Liver (tissue), 8 donors: ENCODE measurements at regions not wholly inside any gene's neighbourhood (a gene's known extent, or its start where the extent isn't known, plus 50 kb on each side); places are given as distances from the start of the nearest gene placed in this dataset.

Source experiments
- DNase-seq: peaks from one replicate; pipeline ENCODE4 v3.0.0-alpha.2; 2017; ENCODE audit warnings: low spot score
- H3K27ac ChIP-seq, 2 donors: one replicate each; pipeline ENCODE4 v1.7.0; 2013; ENCODE audit warnings: inconsistent platforms in 2 of 2, low read length in 2 of 2, control low read depth in 1 of 2, low read depth in 1 of 2, mild to moderate bottlenecking in 1 of 2
- H3K27me3 ChIP-seq, 4 donors: one replicate each; pipeline versions ENCODE4 v1.6.1 to v1.7.0; 2013; ENCODE audit warnings: low read length in 3 of 4, inconsistent platforms in 1 of 4, mild to moderate bottlenecking in 1 of 4, moderate library complexity in 1 of 4; ENCODE audit not compliant: control insufficient read depth in 4 of 4, insufficient read depth in 4 of 4
- H3K36me3 ChIP-seq, 4 donors: one replicate each; pipeline versions ENCODE4 v1.6.1 to v1.7.0; 2013; ENCODE audit warnings: low read length in 3 of 4, mild to moderate bottlenecking in 3 of 4, low read depth in 1 of 4, moderate library complexity in 1 of 4; ENCODE audit not compliant: control insufficient read depth in 4 of 4, insufficient read depth in 3 of 4
- H3K4me1 ChIP-seq, 4 donors: one replicate each; pipeline versions ENCODE4 v1.6.1 to v1.7.0; 2013; ENCODE audit warnings: low read length in 3 of 4, mild to moderate bottlenecking in 3 of 4, moderate library complexity in 1 of 4; ENCODE audit not compliant: control insufficient read depth in 4 of 4, insufficient read depth in 4 of 4
- H3K4me3 ChIP-seq, 3 donors: one replicate each; pipeline versions ENCODE4 v1.6.1 to v1.7.0; 2013; ENCODE audit warnings: low read length in 3 of 3, control low read depth in 1 of 3, low read depth in 1 of 3, mild to moderate bottlenecking in 1 of 3
- H3K9ac ChIP-seq, 2 donors: one replicate each; pipeline ENCODE4 v1.7.0; 2013; ENCODE audit warnings: low read length in 2 of 2, mild to moderate bottlenecking in 2 of 2, moderate library complexity in 2 of 2, control low read depth in 1 of 2, low read depth in 1 of 2
- H3K9me3 ChIP-seq, 4 donors: one replicate each; pipeline versions ENCODE4 v1.6.1 to v1.7.0; 2013; ENCODE audit warnings: low read length in 3 of 4; ENCODE audit not compliant: control insufficient read depth in 4 of 4
- ATF3 ChIP-seq: IDR thresholded peaks from 2 replicates; pipeline ENCODE4 v1.6.1; 2016; ENCODE audit warnings: antibody characterized with exemption
- CTCF ChIP-seq: fragments of 150-350 bp; IDR thresholded peaks from 2 replicates; pipeline ENCODE4 v1.5.1; 2017; ENCODE audit warnings: improper control_type of control experiment, low read depth, low read length; ENCODE audit not compliant: missing input control
- EGR1 ChIP-seq, 2 donors: IDR thresholded peaks; 2 replicates each; pipeline ENCODE4 v1.6.1; 2016 to 2018; ENCODE audit warnings: antibody characterized with exemption in 2 of 2, low read depth in 2 of 2
- FOXA1 ChIP-seq: IDR thresholded peaks from 2 replicates; pipeline ENCODE4 v1.6.1; 2016; ENCODE audit warnings: antibody characterized with exemption
- FOXA2 ChIP-seq: IDR thresholded peaks from 2 replicates; pipeline ENCODE4 v1.6.1; 2016; ENCODE audit warnings: antibody characterized with exemption
- GABPA ChIP-seq, 2 donors: IDR thresholded peaks in 1 of 2; conservative IDR thresholded peaks in 1 of 2; 2 replicates each; pipeline ENCODE4 v1.6.1; 2016; ENCODE audit warnings: antibody characterized with exemption in 2 of 2, mild to moderate bottlenecking in 1 of 2, moderate library complexity in 1 of 2
- HNF4A ChIP-seq, 2 donors: conservative IDR thresholded peaks; 2 replicates each; pipeline ENCODE4 v1.6.1; 2016; ENCODE audit warnings: antibody characterized with exemption in 2 of 2, mild to moderate bottlenecking in 2 of 2
- JUND ChIP-seq, 2 donors: IDR thresholded peaks; 2 replicates each; pipeline ENCODE4 v1.6.1; 2016; ENCODE audit warnings: antibody characterized with exemption in 2 of 2
- MAX ChIP-seq: IDR thresholded peaks from 2 replicates; pipeline ENCODE4 v1.6.1; 2016; ENCODE audit warnings: antibody characterized with exemption
- NR2F2 ChIP-seq: IDR thresholded peaks from 2 replicates; pipeline ENCODE4 v1.6.1; 2016; ENCODE audit warnings: antibody characterized with exemption
- RAD21 ChIP-seq, 2 donors: IDR thresholded peaks; 2 replicates each; pipeline ENCODE4 v1.6.1; 2016; ENCODE audit warnings: antibody characterized with exemption in 2 of 2, mild to moderate bottlenecking in 2 of 2
- REST ChIP-seq: IDR thresholded peaks from 2 replicates; pipeline ENCODE4 v1.6.1; 2016; ENCODE audit warnings: antibody characterized with exemption, mild to moderate bottlenecking
- RXRA ChIP-seq, 2 donors: IDR thresholded peaks; 2 replicates each; pipeline ENCODE4 v1.6.1; 2017 to 2018; ENCODE audit warnings: antibody characterized with exemption in 2 of 2, mild to moderate bottlenecking in 1 of 2
- SP1 ChIP-seq: IDR thresholded peaks from 2 replicates; pipeline ENCODE4 v1.6.1; 2018; ENCODE audit warnings: antibody characterized with exemption, mild to moderate bottlenecking
- TAF1 ChIP-seq: conservative IDR thresholded peaks from 2 replicates; pipeline ENCODE4 v1.6.1; 2016; ENCODE audit warnings: antibody characterized with exemption, mild to moderate bottlenecking
- YY1 ChIP-seq: IDR thresholded peaks from 2 replicates; pipeline ENCODE4 v1.6.1; 2016; ENCODE audit warnings: antibody characterized with exemption, mild to moderate bottlenecking
- WGBS: extraction: QIAGEN DNeasy Blood & Tissue Kit; methylation state at CpG from one replicate; pipeline ENCODE4 v1.1.7; 2013; 5-methylcytosine and 5-hydroxymethylcytosine counted together
- donor health status: healthy.
- donor health status: healthy.
- donor health status: healthy.
- donor health status: healthy.
- donor health status: healthy.

- H3K9me3 ChIP-seq, result no peaks in the 10 kb centered on the region
- no peaks in the 10 kb centered on the region for H3K4me1 ChIP-seq
- no peaks in the 10 kb centered on the region for H3K27me3 ChIP-seq
- H3K36me3 ChIP-seq, result no peaks in the 10 kb centered on the region
- no peak overlapping the region for H3K27ac ChIP-seq
- H3K4me3 ChIP-seq, result no peak overlapping the region
- no peak overlapping the region for H3K9ac ChIP-seq
- no peak for DNase-seq
- 52% methylated on average over 18 of the region's 18 CpGs for WGBS
- TF ChIP-seq RAD21 (IDR thresholded peaks at IDR 0.05) (no peak), YY1 (no peak), FOXA2 (no peak), SP1 (no peak), TAF1 (no peak), JUND (IDR thresholded peaks at IDR 0.05) (no peak), EGR1 (IDR thresholded peaks at IDR 0.05; ENCODE audit: low read depth in 2 of 2) (no peak), RXRA (IDR thresholded peaks at IDR 0.05) (no peak), NR2F2 (no peak)
Measured at GRCh38 chr13:104011505-104012241, 945.5 kb upstream of the SLC10A2 start.

- 64% methylated on average over 8 of the region's 8 CpGs for WGBS
- Histone ChIP-seq H3K4me3 (no peak overlapping the region), H3K9me3 (no peaks in the 10 kb centered on the region), H3K27ac (no peak overlapping the region), H3K27me3 (no peaks in the 10 kb centered on the region), H3K9ac (no peak overlapping the region), H3K4me1 (no peaks in the 10 kb centered on the region), H3K36me3 (no peaks in the 10 kb centered on the region)
- no peak for DNase-seq
- TF ChIP-seq MAX (no peak), REST (no peak), HNF4A (conservative IDR thresholded peaks at IDR 0.05) (no peak), FOXA2 (no peak), RAD21 (IDR thresholded peaks at IDR 0.05) (no peak), YY1 (no peak), JUND (IDR thresholded peaks at IDR 0.05) (no peak), FOXA1 (no peak), RXRA (IDR thresholded peaks at IDR 0.05) (no peak), EGR1 (IDR thresholded peaks at IDR 0.05; ENCODE audit: low read depth in 2 of 2) (no peak)
Measured at GRCh38 chr13:104008541-104009435, 942.6 kb upstream of the SLC10A2 start.

GRCh38 chr13:104008075-104008474 is 941.9 kb upstream of the SLC10A2 start:
- Histone ChIP-seq H3K9ac (no peak overlapping the region), H3K9me3 (no peaks in the 10 kb centered on the region), H3K27me3 (no peaks in the 10 kb centered on the region), H3K36me3 (no peaks in the 10 kb centered on the region), H3K4me3 (no peak overlapping the region), H3K4me1 (no peaks in the 10 kb centered on the region), H3K27ac (no peak overlapping the region)
- 66% methylated on average over 4 of the region's 4 CpGs for WGBS
- DNase-seq, result no peak
- TF ChIP-seq GABPA (IDR thresholded peaks at IDR 0.05 in 1 of 2, conservative IDR thresholded peaks at IDR 0.05 in 1 of 2) (no peak), RAD21 (IDR thresholded peaks at IDR 0.05) (no peak), EGR1 (IDR thresholded peaks at IDR 0.05; ENCODE audit: low read depth in 2 of 2) (no peak), CTCF (no peak), ATF3 (no peak), RXRA (IDR thresholded peaks at IDR 0.05) (no peak), TAF1 (no peak), REST (no peak)
